ENCODE measurements at regions not wholly inside any gene's neighbourhood (a gene's known extent, or its start where the extent isn't known, plus 50 kb on each side); places are given as distances from the start of the nearest gene placed in this dataset.

GRCh38 chr11:86726118-86726753, 53.8 kb upstream of the ME3 start:
- H3K9ac ChIP-seq (ENCODE audit: control insufficient read depth, extremely low read depth, insufficient read depth, low read length), result no peak overlapping the region
- no peak for TF ChIP-seq CTCF (optimal IDR thresholded peaks at IDR 0.05 in 1 of 3, IDR thresholded peaks at IDR 0.05 in 1 of 3, conservative IDR thresholded peaks at IDR 0.05 in 1 of 3; ENCODE audit: extremely low read depth in 1 of 3, insufficient read depth in 2 of 3, low read length in 3 of 3)
- TF ChIP-seq EZH2 (IDR thresholded peaks at IDR 0.05; ENCODE audit: low read length), result no peak
- H3K4me2 ChIP-seq (ENCODE audit: control insufficient read depth, extremely low read depth, insufficient read depth, low read depth, low read length), result no peak overlapping the region
- no peaks in the 10 kb centered on the region for H3K79me2 ChIP-seq (ENCODE audit: control insufficient read depth, insufficient read depth, low read length)
- H3K27me3 ChIP-seq (ENCODE audit: control insufficient read depth, extremely low read depth, insufficient read depth, low read length), result no peaks in the 10 kb centered on the region
- H3K4me3 ChIP-seq (ENCODE audit: control insufficient read depth in 2 of 3, extremely low read depth in 1 of 3, insufficient read depth in 2 of 3, low read depth in 1 of 3, low read length in 3 of 3), result no peak overlapping the region
- H3K4me1 ChIP-seq (ENCODE audit: control insufficient read depth, extremely low read depth, insufficient read depth, low read length), result peaks cover 29% of the 10 kb centered on the region
- dilution Hi-C loops (cut with MboI; ENCODE audit: extremely low pct_ligation_motif_present, low sequenced_read_pairs), result no loop called here
- H2AFZ ChIP-seq (ENCODE audit: control insufficient read depth, low read length), result no peak overlapping the region
- H3K9me3 ChIP-seq (ENCODE audit: control insufficient read depth, low read depth, low read length), result no peaks in the 10 kb centered on the region
- H3K27ac ChIP-seq (ENCODE audit: control insufficient read depth, insufficient read depth, low read length), result peak overlapping the region; percentile 2
- no peaks in the 10 kb centered on the region for H3K9me1 ChIP-seq (ENCODE audit: control insufficient read depth, extremely low read depth, insufficient read depth, low read length)
- H3K36me3 ChIP-seq (ENCODE audit: control insufficient read depth in 2 of 2, extremely low read depth in 1 of 2, insufficient read depth in 2 of 2, low read length in 2 of 2), result peaks cover 0 to 2% of the 10 kb centered on the region in 2 experiments
- H4K20me1 ChIP-seq (ENCODE audit: control insufficient read depth, extremely low read depth, insufficient read depth, low read length), result no peaks in the 10 kb centered on the region
- peak; percentile 88 for DNase-seq (ENCODE audit: low read depth, low spot score)
- FAIRE-seq, result peak; percentile 89

DNA sequence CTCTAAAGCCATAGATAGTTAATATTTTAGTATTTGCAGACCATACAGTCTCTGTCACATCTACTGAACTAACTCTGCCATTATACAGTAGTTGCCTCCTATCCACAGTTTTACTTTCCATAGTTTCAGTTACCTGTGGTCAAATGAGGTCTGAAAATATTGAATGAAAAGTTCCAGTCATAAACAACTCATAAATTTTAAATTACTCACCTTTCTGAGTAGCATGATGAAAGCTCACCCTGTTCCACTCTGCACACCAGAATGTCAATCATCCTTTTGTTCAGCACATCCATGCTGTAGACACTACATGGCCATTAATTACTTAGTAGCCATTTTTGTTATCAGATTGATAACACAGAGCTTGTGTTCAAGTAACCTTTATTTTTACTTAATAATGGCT, 51.7 kb upstream of the ME3 start:
- H3K4me2 ChIP-seq (ENCODE audit: control insufficient read depth, extremely low read depth, insufficient read depth, low read depth, low read length), result no peak overlapping the region
- H3K4me3 ChIP-seq (ENCODE audit: control insufficient read depth in 2 of 3, extremely low read depth in 1 of 3, insufficient read depth in 2 of 3, low read depth in 1 of 3, low read length in 3 of 3), result no peak overlapping the region
- H3K9me3 ChIP-seq (ENCODE audit: control insufficient read depth, low read depth, low read length), result no peaks in the 10 kb centered on the region
- no peak for DNase-seq (ENCODE audit: low read depth, low spot score)
- no peaks in the 10 kb centered on the region for H3K27me3 ChIP-seq (ENCODE audit: control insufficient read depth, extremely low read depth, insufficient read depth, low read length)
- peaks cover 50% of the 10 kb centered on the region for H3K4me1 ChIP-seq (ENCODE audit: control insufficient read depth, extremely low read depth, insufficient read depth, low read length)
- no peaks in the 10 kb centered on the region for H4K20me1 ChIP-seq (ENCODE audit: control insufficient read depth, extremely low read depth, insufficient read depth, low read length)
- H2AFZ ChIP-seq (ENCODE audit: control insufficient read depth, low read length), result no peak overlapping the region
- TF ChIP-seq EZH2 (IDR thresholded peaks at IDR 0.05; ENCODE audit: low read length), result no peak
- no peak for TF ChIP-seq CTCF (optimal IDR thresholded peaks at IDR 0.05 in 1 of 3, IDR thresholded peaks at IDR 0.05 in 1 of 3, conservative IDR thresholded peaks at IDR 0.05 in 1 of 3; ENCODE audit: extremely low read depth in 1 of 3, insufficient read depth in 2 of 3, low read length in 3 of 3)
- dilution Hi-C loops (cut with MboI; ENCODE audit: extremely low pct_ligation_motif_present, low sequenced_read_pairs), result no loop called here
- H3K36me3 ChIP-seq (ENCODE audit: control insufficient read depth in 2 of 2, extremely low read depth in 1 of 2, insufficient read depth in 2 of 2, low read length in 2 of 2), result peaks cover 0 to 2% of the 10 kb centered on the region in 2 experiments
- peak overlapping the region; percentile 37 for H3K27ac ChIP-seq (ENCODE audit: control insufficient read depth, insufficient read depth, low read length)
- no peak overlapping the region for H3K9ac ChIP-seq (ENCODE audit: control insufficient read depth, extremely low read depth, insufficient read depth, low read length)
- FAIRE-seq, result peak; percentile 49
- no peaks in the 10 kb centered on the region for H3K79me2 ChIP-seq (ENCODE audit: control insufficient read depth, insufficient read depth, low read length)
- H3K9me1 ChIP-seq (ENCODE audit: control insufficient read depth, extremely low read depth, insufficient read depth, low read length), result no peaks in the 10 kb centered on the region
